HG03039 (cell line): ENCODE measurements at regions not wholly inside any gene's neighbourhood (a gene's known extent, or its start where the extent isn't known, plus 50 kb on each side); places are given as distances from the start of the nearest gene placed in this dataset.
"Not testable (repeated sequence)": the region's sequence is repeated elsewhere in the genome, so short reads cannot be mapped to it uniquely, and the experiment has no call there.

Experiments
- ATAC-seq: cut with Tn5 transposase; IDR thresholded peaks from one replicate; pipeline ENCODE4 v1.9.1; 2021; ENCODE audit warnings: mild to moderate bottlenecking, moderate library complexity; ENCODE audit not compliant: unreplicated experiment

DNA sequence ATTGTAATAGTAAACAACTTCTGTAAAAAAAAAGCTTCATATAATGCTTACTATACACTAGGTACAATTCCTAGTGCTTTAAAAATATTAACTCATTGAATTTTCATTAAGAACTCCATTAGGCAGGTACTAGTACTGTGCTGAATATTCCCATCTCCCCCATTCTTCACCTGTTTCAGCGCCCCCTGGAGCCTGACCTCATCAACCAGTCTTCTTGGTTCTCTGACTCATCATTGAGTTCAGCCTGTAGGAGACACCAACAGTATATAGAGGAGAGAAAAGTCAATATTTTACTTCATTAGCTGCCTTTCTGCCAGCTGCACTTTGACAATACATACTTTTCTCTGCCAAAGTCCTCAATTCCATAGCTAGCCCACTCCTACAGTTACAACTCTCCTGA is 1009.9 kb upstream of the KLHL29 start:
- no peak for ATAC-seq

GRCh38 chr2:22377268-22377667 is 1007.7 kb upstream of the KLHL29 start:
- ATAC-seq, result no peak

DNA sequence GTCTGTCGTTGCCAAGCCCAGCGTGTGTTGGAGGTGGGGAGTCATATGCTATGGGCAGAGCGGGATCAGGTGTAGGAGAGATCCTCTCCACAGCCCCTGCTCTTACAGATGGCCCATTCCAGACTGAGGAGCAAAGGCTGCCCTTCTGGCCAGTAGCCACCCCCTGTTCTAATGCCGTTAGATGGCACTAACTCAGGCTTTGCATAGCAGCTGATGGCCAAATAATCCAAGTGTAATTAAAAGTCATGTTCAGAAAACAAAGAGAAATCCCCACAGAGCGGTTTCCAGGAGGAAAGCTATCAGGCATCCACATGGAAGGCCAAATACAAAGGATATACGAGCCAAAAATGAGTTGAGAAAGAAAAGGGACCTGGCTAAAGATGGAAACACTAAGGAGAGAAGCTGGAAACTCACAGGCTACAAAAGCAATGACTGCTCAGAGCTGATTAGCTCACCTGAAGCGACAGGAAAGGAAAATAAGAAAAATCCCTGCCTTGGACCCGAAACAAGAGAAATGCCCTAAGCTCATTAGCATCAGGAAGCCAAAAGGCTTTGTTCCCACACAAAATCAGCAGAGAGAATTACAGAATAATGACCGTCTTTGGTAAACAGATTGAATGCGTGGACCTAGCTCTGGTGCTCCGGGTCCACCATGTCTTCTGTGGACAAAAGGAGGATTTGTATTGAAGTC is 1002.4 kb upstream of the KLHL29 start:
- ATAC-seq, result no peak

GRCh38 chr2:22397847-22398246 is 987.1 kb upstream of the KLHL29 start:
- ATAC-seq, result no peak

GRCh38 chr2:22403748-22404147 is 981.2 kb upstream of the KLHL29 start:
- no peak for ATAC-seq

DNA sequence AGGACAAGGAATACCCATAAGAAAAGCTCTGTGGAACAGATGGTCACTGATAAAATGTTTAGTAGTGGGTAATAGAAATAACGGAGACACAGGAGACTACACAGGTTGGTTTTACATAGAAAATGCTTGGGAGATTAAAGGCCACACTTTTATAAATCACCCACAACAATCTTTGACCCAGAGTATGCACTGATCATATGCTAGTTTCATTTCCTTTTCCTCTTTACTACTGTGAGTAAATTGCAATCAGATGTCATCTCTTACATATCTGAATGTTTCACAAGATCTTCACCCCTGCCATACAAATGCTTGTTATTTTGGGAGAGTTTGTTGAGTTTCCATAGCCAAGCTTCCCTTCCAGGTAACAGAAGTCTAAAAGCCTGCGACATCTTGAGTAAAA is 978.4 kb upstream of the KLHL29 start:
- no peak for ATAC-seq

DNA sequence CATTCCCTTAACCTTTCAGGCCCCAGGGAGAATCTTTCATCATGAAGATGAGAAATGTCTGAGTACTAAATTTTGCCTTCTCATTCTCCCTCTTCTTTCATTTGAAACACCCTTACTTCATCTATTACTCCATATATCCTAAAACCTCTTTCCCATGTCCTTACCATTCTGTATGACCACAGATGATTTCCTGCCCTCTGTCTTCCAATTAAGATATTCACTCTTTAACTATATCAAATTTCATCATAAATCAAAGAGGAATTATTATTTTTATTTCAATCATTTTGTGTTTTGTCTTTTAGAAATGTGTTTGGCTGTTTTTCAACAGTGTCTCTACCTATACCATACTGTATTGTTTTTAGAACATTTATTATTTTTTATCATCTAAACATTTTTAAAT is 964.9 kb upstream of the KLHL29 start:
- no peak for ATAC-seq

DNA sequence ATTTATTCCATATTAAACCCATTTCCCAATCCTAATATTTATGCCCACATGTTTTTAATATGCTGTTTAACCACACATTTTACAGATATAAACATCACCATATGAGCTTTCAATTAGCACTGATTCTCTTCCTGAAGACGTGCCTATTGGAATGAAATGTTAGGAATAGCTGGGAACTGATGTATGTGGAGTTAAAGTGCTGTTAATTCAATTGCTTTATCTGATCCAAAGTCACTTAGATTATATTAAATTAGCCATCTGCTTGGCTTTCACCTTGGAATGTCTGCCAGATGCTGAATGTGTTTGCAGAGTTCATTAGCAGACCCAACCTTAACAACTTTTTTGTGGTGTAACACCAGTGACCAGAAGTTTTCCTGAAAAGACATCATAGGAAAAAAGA is 942.9 kb upstream of the KLHL29 start:
- ATAC-seq, result no peak

- no peak for ATAC-seq
These were observed 940.7 kb upstream of the KLHL29 start for GRCh38 chr2:22444281-22444680.

DNA sequence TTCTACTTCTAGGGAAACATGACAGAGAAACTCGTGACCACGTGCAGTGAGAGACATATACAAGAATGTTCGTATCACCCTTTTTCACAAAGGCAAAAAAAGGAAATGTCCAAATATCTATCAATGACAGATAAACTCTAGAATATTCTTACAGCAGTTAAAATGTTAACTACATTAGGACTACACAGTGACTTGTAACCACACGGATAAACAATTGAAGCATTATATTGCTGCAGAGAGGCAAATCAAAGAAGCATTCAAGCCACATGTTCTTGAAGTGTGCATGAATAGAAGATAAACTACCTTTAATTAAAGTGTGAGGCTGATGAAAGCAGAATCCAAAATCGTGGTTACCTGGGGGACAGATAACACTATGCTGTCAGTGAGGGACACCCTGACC is 935.3 kb upstream of the KLHL29 start:
- ATAC-seq, result no peak

- ATAC-seq, result no peak
These were observed 934.1 kb upstream of the KLHL29 start for GRCh38 chr2:22450831-22451230.

DNA sequence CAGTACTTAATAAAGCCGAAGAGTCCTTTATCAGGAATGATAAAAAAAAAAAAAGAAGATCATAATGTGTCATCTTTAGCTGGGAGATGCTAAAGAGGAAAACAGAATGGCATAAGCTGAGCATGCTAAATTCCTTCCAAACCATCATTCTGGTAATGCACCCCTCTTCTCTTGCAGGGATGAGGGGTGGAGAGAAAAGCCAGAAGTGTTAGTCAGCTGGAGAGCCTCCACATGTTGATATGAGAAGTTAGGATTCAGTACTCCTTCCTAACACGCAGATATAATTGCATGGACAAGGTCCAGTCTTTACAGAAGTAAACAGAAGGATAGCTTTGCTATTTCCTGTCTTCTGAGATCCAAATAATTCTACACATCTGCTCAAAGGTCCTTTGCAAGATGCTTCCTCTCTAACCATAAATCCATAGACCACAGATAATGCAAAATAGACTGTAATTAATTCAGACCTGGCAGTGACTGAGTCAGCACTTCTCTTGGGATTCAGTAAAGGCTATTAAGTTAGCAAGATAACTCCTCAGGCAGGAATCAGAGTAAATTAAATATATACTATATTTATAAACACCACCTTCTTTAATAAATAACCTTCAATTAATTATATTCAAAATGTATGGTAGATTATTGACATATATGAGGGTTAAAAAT is 930.0 kb upstream of the KLHL29 start:
- ATAC-seq, result no peak

DNA sequence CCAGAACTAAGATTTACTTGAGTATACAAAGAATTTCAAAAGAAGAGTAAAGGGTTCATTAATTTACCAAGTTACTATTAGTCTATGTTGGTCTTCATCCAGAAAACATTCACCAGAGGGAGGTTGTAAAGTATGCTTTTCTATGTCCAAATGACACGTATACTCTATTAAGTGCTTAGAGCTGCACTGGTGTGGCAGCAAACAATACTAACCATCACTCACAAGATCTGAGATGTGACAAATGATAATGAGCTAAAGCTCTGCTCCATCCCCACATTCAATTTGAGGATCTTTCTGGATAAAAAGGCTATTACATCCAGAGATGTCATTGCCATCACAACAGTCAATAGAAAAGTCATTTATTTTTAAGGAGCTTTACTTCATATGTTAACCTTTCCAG is 926.5 kb upstream of the KLHL29 start:
- ATAC-seq, result no peak

GRCh38 chr2:22475103-22475502 is 909.9 kb upstream of the KLHL29 start:
- ATAC-seq, result not testable (repeated sequence)

DNA sequence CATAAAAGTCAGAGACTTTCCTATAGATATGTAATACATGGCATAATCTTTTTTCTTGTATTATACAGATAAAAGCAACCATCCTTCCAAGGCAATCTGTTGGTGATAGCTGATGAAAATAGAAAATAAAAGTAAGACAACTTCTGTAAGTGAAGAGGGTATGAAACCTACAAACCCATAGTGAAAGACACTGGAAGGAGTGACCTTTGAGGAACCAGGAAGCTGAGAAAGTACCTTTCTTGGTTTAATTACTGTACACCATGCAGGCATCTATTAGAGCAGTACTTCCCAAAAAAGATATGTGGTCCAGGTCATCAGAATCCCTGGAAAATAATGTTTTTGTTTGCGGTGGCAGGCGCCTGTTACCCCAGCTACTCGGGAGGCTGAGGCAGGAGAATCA is 906.6 kb upstream of the KLHL29 start:
- ATAC-seq, result no peak

DNA sequence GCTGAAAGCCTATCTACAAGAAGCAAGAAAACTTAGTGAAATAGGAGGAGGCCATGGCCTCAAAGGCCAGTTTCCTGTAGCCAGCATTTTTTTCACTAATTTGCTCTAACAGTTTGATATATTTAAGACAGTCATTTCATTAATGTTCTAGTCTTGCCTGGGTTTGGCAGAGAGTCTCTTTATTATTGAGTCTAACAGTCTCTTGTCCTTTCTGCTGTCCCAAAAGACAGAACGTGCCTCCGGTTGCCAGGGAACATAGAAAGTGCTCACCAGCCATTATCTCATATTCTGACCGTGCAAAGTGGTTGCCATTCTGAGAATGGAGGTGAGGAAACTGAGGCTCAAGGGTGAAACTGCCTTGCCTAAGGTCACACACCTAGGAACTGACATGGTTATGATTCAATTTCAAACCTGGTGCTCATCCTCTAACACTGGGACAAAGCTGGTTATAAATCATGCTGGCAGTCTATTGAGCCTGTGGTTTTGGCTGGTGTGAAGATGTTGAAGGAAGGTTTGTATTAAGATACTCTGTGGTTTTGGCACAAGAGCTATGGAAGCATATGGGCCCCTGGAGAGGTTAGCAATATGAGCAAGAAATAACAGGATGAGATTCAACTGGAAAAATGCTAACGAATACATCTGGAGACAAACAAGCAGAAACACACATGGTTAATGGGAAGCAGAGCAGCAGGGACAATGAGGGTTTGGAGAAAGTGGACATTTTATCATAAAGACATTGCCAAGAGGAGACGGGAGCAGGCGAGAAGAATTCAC is 903.3 kb upstream of the KLHL29 start:
- ATAC-seq, result no peak

GRCh38 chr2:22483036-22483435 is 901.9 kb upstream of the KLHL29 start:
- no peak for ATAC-seq

DNA sequence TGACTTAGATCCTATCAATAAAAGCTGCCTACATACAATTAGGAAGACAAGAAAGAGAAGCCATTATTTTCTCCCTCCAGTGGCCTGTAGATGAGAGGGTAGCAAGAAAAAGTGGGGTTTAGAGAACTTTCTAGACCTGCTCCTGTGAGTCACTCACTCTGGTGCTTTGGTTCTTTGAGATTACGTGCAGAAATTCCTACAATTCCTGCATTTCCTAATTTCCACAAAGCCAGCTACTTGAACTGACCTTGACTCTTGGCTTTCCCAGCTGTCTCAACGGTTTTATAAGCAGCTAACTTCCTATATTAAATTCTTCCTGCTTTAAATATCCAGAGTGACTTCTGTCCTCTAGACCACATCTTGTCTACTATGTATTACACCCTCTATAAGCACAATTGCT is 899.5 kb upstream of the KLHL29 start:
- no peak for ATAC-seq

- no peak for ATAC-seq
These were observed 898.6 kb upstream of the KLHL29 start for GRCh38 chr2:22486343-22486742.

DNA sequence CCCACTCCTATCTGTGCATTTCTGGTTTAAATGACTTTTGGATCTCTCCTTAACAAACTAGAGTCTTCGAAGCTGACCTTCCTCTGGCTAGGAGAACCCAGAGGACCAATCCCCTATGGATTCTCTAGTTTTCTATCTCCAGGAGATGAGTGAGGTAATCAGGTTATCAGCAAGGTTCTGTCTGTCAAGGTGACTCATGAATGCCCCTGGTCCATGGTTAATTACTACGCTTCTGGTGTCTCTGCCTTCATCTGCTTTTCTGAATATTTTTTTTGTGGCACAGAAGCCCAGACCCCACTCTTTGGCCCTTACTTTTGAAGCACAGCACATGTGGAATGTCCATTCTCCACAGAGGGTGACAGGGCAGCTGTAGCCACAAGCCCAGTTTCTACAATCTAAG is 897.9 kb upstream of the KLHL29 start:
- ATAC-seq, result no peak

DNA sequence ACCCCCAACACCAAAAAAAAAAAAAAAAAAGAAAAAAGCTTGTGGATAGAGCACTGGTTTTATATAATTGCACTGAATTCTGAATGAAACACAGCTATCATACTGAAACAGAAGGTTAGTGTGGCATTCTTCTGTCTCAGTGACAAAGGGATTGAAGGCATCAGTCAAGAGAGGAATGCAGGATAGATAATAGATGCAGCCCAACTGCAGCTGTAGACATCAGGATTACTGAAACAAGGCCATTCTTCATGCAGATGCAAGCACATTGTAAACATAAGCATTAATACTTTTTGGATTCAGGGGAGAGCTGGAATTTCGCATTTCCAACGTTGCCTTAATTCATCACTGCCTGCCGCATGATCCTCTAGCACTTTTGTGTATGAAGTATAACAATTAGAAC is 897.4 kb upstream of the KLHL29 start:
- no peak for ATAC-seq

DNA sequence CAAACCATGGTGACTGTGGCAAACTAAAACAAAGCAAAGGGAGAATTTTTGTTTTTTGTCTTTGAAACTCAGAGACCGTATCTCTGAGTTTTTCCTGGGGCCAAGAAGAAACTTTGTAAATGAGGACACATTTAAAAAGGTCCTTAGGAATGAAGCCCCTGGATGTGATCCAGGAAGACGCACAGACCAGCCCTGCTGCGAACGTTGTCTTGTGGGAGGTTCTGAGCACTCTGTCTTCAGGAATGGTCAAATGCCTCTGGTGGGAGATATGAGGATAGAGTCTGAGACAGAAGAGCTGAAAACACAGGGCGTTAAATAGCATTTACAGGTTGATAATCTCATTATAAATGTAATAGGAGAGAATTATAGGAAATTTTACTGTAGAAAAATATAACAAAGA is 893.5 kb upstream of the KLHL29 start:
- ATAC-seq, result no peak
